T-cell (primary cell): ENCODE measurements at regions not wholly inside any gene's neighbourhood (a gene's known extent, or its start where the extent isn't known, plus 50 kb on each side); places are given as distances from the start of the nearest gene placed in this dataset.

Source experiments
- ATAC-seq, 4 experiments: fragments of 200-7000 bp in 3 of 4; fragments of 150-1000 bp in 1 of 4; cut with Tn5 transposase; replicated peaks in 1 of 4; 1 replicate in 3 of 4; 2 replicates in 1 of 4; pipeline ENCODE4 v1.10.0; 2021; ENCODE audit warnings: moderate library complexity in 3 of 4, mild to moderate bottlenecking in 2 of 4, moderate number of reproducible peaks in 1 of 4
- CTCF ChIA-PET, 2 donors: fragments of 300-600 bp; sonication (Branson Sonifier 250); formaldehyde crosslinking; loops; one replicate each; lab custom pipeline; 2022; ENCODE audit warnings: antibody characterized with exemption in 2 of 2; lab: Charles Lee
- POLR2A ChIA-PET, 2 donors: fragments of 300-600 bp; sonication (Branson Sonifier 250); formaldehyde crosslinking; loops; one replicate each; lab custom pipeline; 2022; ENCODE audit warnings: antibody characterized with exemption in 2 of 2; lab: Charles Lee
- DNase-seq, 35 experiments: peaks; one replicate each; pipeline versions ENCODE4 v3.0.0 to v3.0.0-alpha.2; 2013 to 2023
- H3K27ac ChIP-seq: one replicate; pipeline ENCODE4 v1.5.1; 2013; ENCODE audit warnings: low read length
- H3K27me3 ChIP-seq, 2 experiments: replicated peaks in 1 of 2; 1 replicate in 1 of 2; 2 replicates in 1 of 2; pipeline versions ENCODE4 v1.6.1 to v1.7.0; 2013; ENCODE audit warnings: low read length in 1 of 2, mixed read lengths in 1 of 2; ENCODE audit not compliant: control insufficient read depth in 2 of 2, insufficient read depth in 2 of 2; ENCODE audit errors: extremely low read depth in 1 of 2
- H3K36me3 ChIP-seq, 2 donors: 1 replicate in 1 of 2; 2 replicates in 1 of 2; pipeline versions ENCODE4 v1.6.1 to v1.7.0; 2013; ENCODE audit warnings: low read length in 1 of 2; ENCODE audit not compliant: control insufficient read depth in 2 of 2, insufficient read depth in 1 of 2; ENCODE audit errors: extremely low read depth in 1 of 2
- H3K4me1 ChIP-seq, 2 experiments: 1 replicate in 1 of 2; 2 replicates in 1 of 2; pipeline versions ENCODE4 v1.6.1 to v1.7.0; 2013; ENCODE audit warnings: low read length in 2 of 2, mixed read lengths in 1 of 2; ENCODE audit not compliant: insufficient read depth in 2 of 2, control insufficient read depth in 1 of 2; ENCODE audit errors: extremely low read depth in 1 of 2
- H3K4me3 ChIP-seq, 2 donors: 1 replicate in 1 of 2; 2 replicates in 1 of 2; pipeline versions ENCODE4 v1.5.1 to v1.7.0; 2013; ENCODE audit warnings: mild to moderate bottlenecking in 2 of 2, low read length in 1 of 2, moderate library complexity in 1 of 2; ENCODE audit not compliant: control insufficient read depth in 1 of 2; ENCODE audit errors: extremely low read depth in 1 of 2
- H3K9me3 ChIP-seq: 2 replicates; pipeline ENCODE4 v1.7.0; 2013
- H3K27ac Mint-ChIP-seq, 2 donors: one replicate each; pipeline ENCODE4 v1.8.0; 2020 to 2021; ENCODE audit warnings: mild to moderate bottlenecking in 2 of 2, mixed read lengths in 2 of 2
- H3K27me3 Mint-ChIP-seq, 2 donors: one replicate each; pipeline ENCODE4 v1.8.0; 2021 to 2022; ENCODE audit warnings: mixed read lengths in 2 of 2
- H3K36me3 Mint-ChIP-seq: one replicate; pipeline ENCODE4 v1.8.0; 2021; ENCODE audit warnings: mixed read lengths
- H3K4me1 Mint-ChIP-seq, 3 donors: one replicate each; pipeline ENCODE4 v1.8.0; 2020 to 2022; ENCODE audit warnings: mixed read lengths in 3 of 3, mild to moderate bottlenecking in 1 of 3
- H3K4me3 Mint-ChIP-seq, 3 donors: one replicate each; pipeline ENCODE4 v1.8.0; 2020 to 2022; ENCODE audit warnings: mild to moderate bottlenecking in 3 of 3, mixed read lengths in 3 of 3, moderate library complexity in 3 of 3
- H3K9me3 Mint-ChIP-seq, 3 donors: one replicate each; pipeline ENCODE4 v1.8.0; 2020 to 2022; ENCODE audit warnings: mixed read lengths in 3 of 3
- WGBS: methylation state at CpG from one replicate; pipeline ENCODE4 v1.1.5; 2013; ENCODE audit warnings: missing lambda C conversion rate; ENCODE audit not compliant: insufficient coverage; 5-methylcytosine and 5-hydroxymethylcytosine counted together

- peak overlapping the region; percentile 0 for H3K27ac ChIP-seq
- H3K9me3 Mint-ChIP-seq, result no peaks in the 10 kb centered on the region
These were observed 54.2 kb downstream of the S1PR1 start for GRCh38 chr1:101290922-101291561.

GRCh38 chr1:101291562-101292380 is 55.0 kb downstream of the S1PR1 start:
- H3K27me3 Mint-ChIP-seq, result no peaks in the 10 kb centered on the region
- WGBS, result 0% methylated on average over 2 of the region's 4 CpGs
- CTCF ChIA-PET, result interaction anchor here (1.4 to 9.2 kb wide), 7 partner anchors 12 to 371 kb away, joined by 4 to 111 read pairs (median 5); no protein-coding TSS in a partner anchor
- Histone ChIP-seq H3K36me3 (no peaks in the 10 kb centered on the region), H3K4me3 (no peak overlapping the region), H3K27me3 (no peaks in the 10 kb centered on the region), H3K27ac (peak overlapping the region; percentile 0), H3K9me3 (no peaks in the 10 kb centered on the region), H3K4me1 (peaks cover 38 to 59% of the 10 kb centered on the region in 2 experiments)
- ATAC-seq (peak; percentile 45 to 68 (median 47)), DNase-seq (peak in 18 of 35 experiments; percentile 14 to 59 (median 30))
- H3K27ac Mint-ChIP-seq, result peak overlapping the region; percentile 73 to 90
- peaks cover 62 to 79% (median 69%) of the 10 kb centered on the region in 3 donors for H3K4me1 Mint-ChIP-seq
- POLR2A ChIA-PET, result interaction anchor here (0.5 to 1.1 kb wide), 2 partner anchors 274 to 384 kb away, joined by 3 to 8 read pairs; no protein-coding TSS in a partner anchor
- no peaks in the 10 kb centered on the region for H3K9me3 Mint-ChIP-seq
- H3K4me3 Mint-ChIP-seq, result peak overlapping the region in 2 of 3 donors; percentile 4 to 43
- H3K36me3 Mint-ChIP-seq, result no peaks in the 10 kb centered on the region

More at GRCh38 chr1:101290922-101291561, 54.2 kb downstream of the S1PR1 start:
- peak overlapping the region in 1 of 3 donors; percentile 43 for H3K4me3 Mint-ChIP-seq
- Histone ChIP-seq H3K27me3 (no peaks in the 10 kb centered on the region), H3K36me3 (no peaks in the 10 kb centered on the region), H3K4me1 (peaks cover 45 to 66% of the 10 kb centered on the region in 2 experiments), H3K4me3 (no peak overlapping the region), H3K9me3 (no peaks in the 10 kb centered on the region)
- ATAC-seq (peak in 2 of 4 experiments; percentile 15 to 18), DNase-seq (no peak)
- peaks cover 69 to 82% (median 77%) of the 10 kb centered on the region in 3 donors for H3K4me1 Mint-ChIP-seq
- H3K36me3 Mint-ChIP-seq, result no peaks in the 10 kb centered on the region
- peak overlapping the region; percentile 83 to 90 for H3K27ac Mint-ChIP-seq
- ChIA-PET CTCF (interaction anchor here (0.6 to 9.2 kb wide), 21 partner anchors 11 to 376 kb away, joined by 3 to 111 read pairs (median 4); no protein-coding TSS in a partner anchor), POLR2A (interaction anchor here (0.5 to 1.4 kb wide), 6 partner anchors 18 to 383 kb away, joined by 3 to 11 read pairs (median 4); no protein-coding TSS in a partner anchor)
- 50% methylated on average over 1 of the region's 3 CpGs for WGBS
- no peaks in the 10 kb centered on the region for H3K27me3 Mint-ChIP-seq

- POLR2A ChIA-PET, result interaction anchor here (1.0 to 1.6 kb wide), 2 partner anchors 10 to 16 kb away, joined by 3 to 5 read pairs; no protein-coding TSS in a partner anchor
These were observed 56.7 kb downstream of the S1PR1 start for GRCh38 chr1:101293461-101294051.

GRCh38 chr1:101295209-101295608 is 58.4 kb downstream of the S1PR1 start:
- WGBS, result 88% methylated on average over 4 of the region's 4 CpGs
- H3K36me3 ChIP-seq, result no peaks in the 10 kb centered on the region
- CTCF ChIA-PET, result interaction anchor here (0.5 to 1.5 kb wide), 6 partner anchors 10 to 185 kb away, joined by 3 to 8 read pairs (median 3); no protein-coding TSS in a partner anchor
- no peak overlapping the region for H3K4me3 ChIP-seq
- H3K4me1 Mint-ChIP-seq, result peaks cover 61 to 80% (median 67%) of the 10 kb centered on the region in 3 donors
- H3K9me3 ChIP-seq, result no peaks in the 10 kb centered on the region
- no peak overlapping the region for H3K4me3 Mint-ChIP-seq
- DNase-seq (no peak), ATAC-seq (peak in 1 of 4 experiments; percentile 14)
- POLR2A ChIA-PET, result interaction anchor here (0.6 to 0.7 kb wide), 3 partner anchors 14 to 60 kb away, joined by 3 to 4 read pairs (median 3); no protein-coding TSS in a partner anchor
- no peaks in the 10 kb centered on the region for H3K9me3 Mint-ChIP-seq
- H3K27ac ChIP-seq, result no peak overlapping the region
- H3K27me3 ChIP-seq, result no peaks in the 10 kb centered on the region
- peak overlapping the region; percentile 78 to 85 for H3K27ac Mint-ChIP-seq
- H3K36me3 Mint-ChIP-seq, result no peaks in the 10 kb centered on the region
- no peaks in the 10 kb centered on the region for H3K27me3 Mint-ChIP-seq
- H3K4me1 ChIP-seq, result peaks cover 19 to 35% of the 10 kb centered on the region in 2 experiments

More at GRCh38 chr1:101293461-101294051, 56.7 kb downstream of the S1PR1 start:
- peak in 6 of 35 experiments; percentile 14 to 70 (median 24) for DNase-seq
- peak in 3 of 4 experiments; percentile 35 to 50 (median 41) for ATAC-seq
- no peaks in the 10 kb centered on the region for H3K36me3 Mint-ChIP-seq
- no peak overlapping the region for H3K4me3 Mint-ChIP-seq
- peaks cover 22 to 43% of the 10 kb centered on the region in 2 experiments for H3K4me1 ChIP-seq
- H3K9me3 ChIP-seq, result no peaks in the 10 kb centered on the region
- WGBS, result 50% methylated on average over 1 of the region's 4 CpGs
- no peak overlapping the region for H3K4me3 ChIP-seq
- H3K4me1 Mint-ChIP-seq, result peaks cover 61 to 80% (median 67%) of the 10 kb centered on the region in 3 donors
- H3K27me3 Mint-ChIP-seq, result no peaks in the 10 kb centered on the region
- CTCF ChIA-PET, result interaction anchor here (0.6 to 9.2 kb wide), 9 partner anchors 9 to 1532 kb away, joined by 3 to 111 read pairs (median 7); no protein-coding TSS in a partner anchor
- no peaks in the 10 kb centered on the region for H3K27me3 ChIP-seq
- no peaks in the 10 kb centered on the region for H3K36me3 ChIP-seq
- peak overlapping the region; percentile 80 to 83 for H3K27ac Mint-ChIP-seq
- H3K27ac ChIP-seq, result no peak overlapping the region
- no peaks in the 10 kb centered on the region for H3K9me3 Mint-ChIP-seq

GRCh38 chr1:101298663-101299062 is 61.8 kb downstream of the S1PR1 start:
- DNase-seq (no peak), ATAC-seq (peak; percentile 45 to 65 (median 52))
- Mint-ChIP-seq H3K9me3 (no peaks in the 10 kb centered on the region), H3K4me1 (peaks cover 36 to 51% (median 38%) of the 10 kb centered on the region in 3 donors), H3K27me3 (no peaks in the 10 kb centered on the region), H3K27ac (peak overlapping the region; percentile 77), H3K4me3 (no peak overlapping the region), H3K36me3 (no peaks in the 10 kb centered on the region)
- no peaks in the 10 kb centered on the region for H3K27me3 ChIP-seq
- no peaks in the 10 kb centered on the region for H3K9me3 ChIP-seq
- POLR2A ChIA-PET, result no interaction called here
- no CpG with 5 or more reads among the region's 3 CpGs for WGBS
- CTCF ChIA-PET, result interaction anchor here in 1 of 2 donors (1.3 to 1.8 kb wide), 2 partner anchors 10 to 11 kb away, joined by 6 to 7 read pairs; no protein-coding TSS in a partner anchor
- no peak overlapping the region for H3K4me3 ChIP-seq
- H3K36me3 ChIP-seq, result no peaks in the 10 kb centered on the region
- H3K4me1 ChIP-seq, result peaks cover 0 to 4% of the 10 kb centered on the region in 2 experiments
- H3K27ac ChIP-seq, result no peak overlapping the region
